ENCODE measurements at regions not wholly inside any gene's neighbourhood (a gene's known extent, or its start where the extent isn't known, plus 50 kb on each side); places are given as distances from the start of the nearest gene placed in this dataset.
A peak's percentile ranks its signal among the peaks of the same experiment; 100 is the strongest.

DNA sequence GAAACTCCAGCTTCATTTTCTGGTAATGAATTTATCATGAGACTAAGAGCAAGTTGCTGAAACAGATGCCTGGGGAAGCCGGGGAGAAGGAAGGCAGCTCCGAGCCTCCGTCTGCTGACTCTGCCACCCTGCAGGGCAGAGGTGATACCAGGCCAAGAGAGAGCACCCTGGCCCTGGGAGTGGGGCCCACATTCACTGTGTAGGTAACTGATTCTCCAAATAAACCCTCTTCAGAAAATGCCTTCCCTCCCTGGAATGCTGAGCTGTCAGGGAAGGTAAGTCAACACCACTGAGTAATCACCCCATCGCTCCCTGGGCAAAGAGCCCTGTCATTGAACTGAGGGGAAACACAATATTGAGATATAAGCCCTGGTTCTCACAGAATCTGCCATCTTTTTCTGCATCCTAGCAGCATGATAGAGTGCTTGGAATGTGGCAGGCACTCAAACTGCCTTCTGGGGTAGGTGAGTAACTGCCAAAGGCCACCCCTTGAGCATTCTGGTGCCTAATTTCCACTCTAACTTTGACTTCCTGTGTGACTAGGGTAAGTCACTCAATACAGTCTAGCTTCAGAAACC lies 147.6 kb downstream of the SPATA19 start:
- no peak for DNase-seq (ENCODE audit: low read depth in 2 of 3, low spot score in 2 of 3)

- DNase-seq (ENCODE audit: low read depth in 2 of 3, low spot score in 2 of 3): no peak
Observed at GRCh38 chr11:133697161-133697560, 148.2 kb downstream of the SPATA19 start.

- no peak for DNase-seq (ENCODE audit: low read depth in 2 of 3, low spot score in 2 of 3)
Observed at GRCh38 chr11:133695387-133695786, 149.9 kb downstream of the SPATA19 start.

- DNase-seq (ENCODE audit: low read depth in 2 of 3, low spot score in 2 of 3): no peak
Observed at GRCh38 chr11:133694701-133695100, 150.6 kb downstream of the SPATA19 start.

- no peak for DNase-seq (ENCODE audit: low read depth in 2 of 3, low spot score in 2 of 3)
Observed at GRCh38 chr11:133693110-133693509, 152.2 kb downstream of the SPATA19 start.

GRCh38 chr11:133692126-133692934 lies 153.0 kb downstream of the SPATA19 start:
- no peak for DNase-seq (ENCODE audit: low read depth in 2 of 3, low spot score in 2 of 3)

- DNase-seq (ENCODE audit: low read depth in 2 of 3, low spot score in 2 of 3): no peak
Observed at GRCh38 chr11:133687781-133688180, 155.5 kb upstream of the OPCML start.

GRCh38 chr11:133681901-133682300 lies 149.6 kb upstream of the OPCML start:
- DNase-seq (ENCODE audit: low read depth in 2 of 3, low spot score in 2 of 3): no peak

- no peak for DNase-seq (ENCODE audit: low read depth in 2 of 3, low spot score in 2 of 3)
Observed at GRCh38 chr11:133679896-133680295, 147.6 kb upstream of the OPCML start.

DNA sequence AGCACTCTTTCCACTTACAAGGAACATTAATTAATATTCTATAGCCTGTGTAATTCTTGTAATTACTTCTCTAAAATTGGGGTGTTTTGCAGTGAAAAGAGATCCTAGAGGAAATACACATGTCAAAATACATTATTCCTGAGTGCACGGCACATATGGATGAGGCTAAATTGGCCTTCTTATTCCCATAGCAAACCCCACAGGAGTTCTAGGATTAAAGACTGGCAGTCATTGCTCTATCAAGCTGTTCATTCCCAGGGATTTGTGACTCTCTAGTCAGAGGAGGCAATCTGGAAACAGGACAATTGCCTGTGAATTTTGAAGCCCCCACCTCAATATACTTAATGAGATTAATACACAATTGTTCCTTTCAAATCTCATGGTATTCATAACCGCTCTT lies 145.9 kb upstream of the OPCML start:
- DNase-seq (ENCODE audit: low read depth in 2 of 3, low spot score in 2 of 3): no peak

- no peak for DNase-seq (ENCODE audit: low read depth in 2 of 3, low spot score in 2 of 3)
Observed at GRCh38 chr11:133677387-133677786, 145.1 kb upstream of the OPCML start.

GRCh38 chr11:133676265-133676664 lies 144.0 kb upstream of the OPCML start:
- no peak for DNase-seq (ENCODE audit: low read depth in 2 of 3, low spot score in 2 of 3)

- DNase-seq (ENCODE audit: low read depth in 2 of 3, low spot score in 2 of 3): peak in 2 of 3 donors; percentile 5 to 7
Observed at GRCh38 chr11:133669371-133670053, 137.2 kb upstream of the OPCML start.

GRCh38 chr11:133663135-133663985 lies 131.1 kb upstream of the OPCML start:
- no peak for DNase-seq (ENCODE audit: low read depth in 2 of 3, low spot score in 2 of 3)

DNA sequence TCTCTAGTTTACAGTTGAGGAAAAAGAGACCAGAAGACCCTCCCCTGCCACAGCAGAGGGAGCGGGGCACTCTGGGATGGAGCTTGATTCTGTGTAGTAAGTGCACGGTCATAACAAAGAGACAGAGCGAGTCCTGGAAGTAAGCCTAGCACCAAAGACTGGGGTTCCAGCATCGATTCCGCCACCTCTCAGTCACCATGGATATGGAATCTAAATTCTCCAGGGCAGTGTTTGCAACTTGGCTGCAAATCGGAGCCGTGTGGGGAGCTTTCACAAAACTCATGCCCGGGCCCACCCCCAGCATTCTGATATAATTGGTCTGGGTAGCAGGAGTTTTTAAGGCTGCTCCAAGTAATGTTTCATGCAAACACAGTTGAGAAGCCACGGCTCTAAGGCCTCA lies 129.5 kb upstream of the OPCML start:
- no peak for DNase-seq (ENCODE audit: low read depth in 2 of 3, low spot score in 2 of 3)

DNA sequence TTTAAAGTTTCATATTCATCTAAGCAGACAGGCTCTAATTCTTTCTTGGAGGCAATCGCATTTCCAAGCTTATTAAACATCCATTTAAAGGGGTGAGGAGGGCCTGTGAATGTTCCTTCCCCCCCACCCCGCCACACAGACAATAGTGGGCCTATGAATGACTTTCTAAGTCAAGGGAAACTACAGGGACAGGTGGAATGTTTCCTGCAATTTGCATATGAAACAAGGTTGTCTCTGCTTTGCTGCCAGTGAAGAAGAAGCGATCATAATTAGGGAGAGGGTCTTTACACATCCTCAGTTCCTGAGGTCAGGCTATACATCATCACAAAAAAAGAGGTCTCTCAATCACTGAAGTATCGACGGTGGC lies 127.9 kb upstream of the OPCML start:
- DNase-seq (ENCODE audit: low read depth in 2 of 3, low spot score in 2 of 3): no peak

- no peak for DNase-seq (ENCODE audit: low read depth in 2 of 3, low spot score in 2 of 3)
Observed at GRCh38 chr11:133659538-133660201, 127.4 kb upstream of the OPCML start.

GRCh38 chr11:133657054-133657453 lies 124.8 kb upstream of the OPCML start:
- DNase-seq (ENCODE audit: low read depth in 2 of 3, low spot score in 2 of 3): no peak

DNA sequence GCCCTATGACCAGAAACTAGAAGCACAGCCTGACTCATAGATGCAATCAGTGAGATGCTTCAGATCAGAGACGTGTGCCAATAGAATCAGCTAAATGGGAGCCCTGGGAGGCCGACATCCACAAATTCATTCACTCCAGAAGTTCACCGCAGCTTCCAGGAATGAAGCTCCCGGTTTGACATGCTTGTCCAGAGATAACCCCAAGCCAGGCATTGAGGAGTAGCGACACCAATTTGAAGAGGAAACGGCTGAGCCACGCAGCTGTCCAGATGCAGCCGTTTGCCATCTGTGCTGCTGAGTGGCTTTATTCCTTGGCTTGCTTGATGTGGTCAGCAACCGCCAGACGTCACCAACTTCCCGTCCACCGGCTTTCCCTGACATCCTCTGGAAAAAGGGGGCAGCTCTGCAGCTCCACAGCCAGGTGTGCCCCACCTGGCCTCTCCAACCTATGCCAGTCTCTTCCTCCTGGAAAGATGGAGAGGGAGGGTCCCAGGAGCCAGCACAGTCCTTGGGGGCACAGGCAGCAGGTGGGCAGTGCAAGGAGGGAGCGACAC lies 123.9 kb upstream of the OPCML start:
- DNase-seq (ENCODE audit: low read depth in 2 of 3, low spot score in 2 of 3): no peak

DNA sequence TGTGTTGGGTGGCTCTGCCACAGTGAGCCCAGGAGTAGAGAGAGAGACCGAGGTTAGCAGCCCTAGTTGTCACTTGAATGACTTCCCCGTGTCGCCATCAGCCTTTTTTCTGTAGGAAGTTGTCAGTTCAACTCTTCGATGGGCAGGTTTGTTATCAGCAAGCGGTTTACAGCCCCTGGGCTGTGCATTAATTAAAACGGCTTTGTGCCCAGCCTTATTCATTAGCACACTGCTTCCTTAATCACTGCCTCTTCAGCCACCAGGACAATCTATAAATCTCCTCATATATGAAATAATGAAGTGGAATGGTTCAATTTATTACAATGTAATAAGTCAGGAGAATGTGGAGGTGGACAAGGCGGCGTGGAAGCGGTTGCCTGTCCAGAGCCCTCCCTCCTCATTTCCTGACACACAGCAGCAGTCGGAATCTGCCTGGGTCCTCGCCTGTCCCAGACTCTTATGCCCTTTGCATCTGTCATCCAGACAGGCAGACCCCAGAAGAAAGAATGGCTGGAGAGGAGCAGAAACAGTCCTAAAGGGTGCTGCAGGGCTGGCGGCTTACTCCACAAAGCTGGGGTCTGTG lies 122.4 kb upstream of the OPCML start:
- no peak for DNase-seq (ENCODE audit: low read depth in 2 of 3, low spot score in 2 of 3)
